ENCODE measurements at regions not wholly inside any gene's neighbourhood (a gene's known extent, or its start where the extent isn't known, plus 50 kb on each side); places are given as distances from the start of the nearest gene placed in this dataset.

DNA sequence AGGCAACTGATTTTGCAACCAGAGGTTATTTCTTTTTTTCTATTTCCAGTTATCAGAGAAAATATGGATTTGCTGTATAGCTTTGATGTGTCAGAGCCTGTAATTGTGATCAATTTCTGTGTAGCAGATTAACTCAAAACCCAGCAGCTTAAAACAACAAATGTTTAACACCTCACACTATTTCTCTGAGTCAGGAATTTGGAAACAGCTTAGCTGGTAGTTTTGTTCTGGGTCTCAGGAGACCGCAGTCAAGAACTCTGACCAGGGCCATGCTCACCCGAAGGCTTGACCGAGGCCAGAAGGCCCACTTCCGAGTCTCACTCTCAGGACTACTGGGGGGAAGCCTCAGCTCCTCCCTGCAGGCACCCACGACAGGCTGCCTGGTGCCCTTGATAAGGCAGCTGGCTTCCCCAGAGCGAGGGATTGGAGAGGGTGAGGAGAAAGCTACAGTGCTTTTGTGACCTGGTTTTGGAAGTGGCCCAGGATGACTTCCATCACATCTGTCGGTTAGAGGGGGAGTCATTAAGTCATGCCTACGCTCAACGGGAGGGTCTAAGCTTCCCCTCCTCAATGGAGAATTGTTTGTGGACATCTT, 105.7 kb upstream of the SHH start:
- Histone ChIP-seq H3K27me3 (ENCODE audit: control insufficient read depth, insufficient read depth, low read length) (no peaks in the 10 kb centered on the region), H3K9me3 (ENCODE audit: control insufficient read depth, insufficient read depth, low read depth, low read length) (no peaks in the 10 kb centered on the region), H3K27ac (ENCODE audit: insufficient read depth, low read length) (no peak overlapping the region), H3K4me2 (ENCODE audit: extremely low read depth, insufficient read depth, low read length) (no peak overlapping the region), H2AFZ (ENCODE audit: low read length) (no peak overlapping the region), H3K9ac (ENCODE audit: insufficient read depth, low read length) (no peak overlapping the region), H4K20me1 (ENCODE audit: control insufficient read depth, extremely low read depth, insufficient read depth, low read length) (no peaks in the 10 kb centered on the region), H3K4me3 (replicated peaks in 1 of 4; ENCODE audit: control extremely low read depth in 1 of 4, insufficient read depth in 1 of 4, low read depth in 3 of 4, low read length in 4 of 4) (no peak overlapping the region), H3K4me1 (ENCODE audit: control insufficient read depth, extremely low read depth, insufficient read depth, low read length) (peaks cover 6% of the 10 kb centered on the region), H3K36me3 (ENCODE audit: control insufficient read depth, insufficient read depth, low read length) (no peaks in the 10 kb centered on the region), H3K79me2 (ENCODE audit: control insufficient read depth, insufficient read depth, low read length) (no peaks in the 10 kb centered on the region)
- peak; percentile 31 to 34 for DNase-seq (ENCODE audit: low read depth in 2 of 2)
- TF ChIP-seq CTCF (conservative IDR thresholded peaks at IDR 0.05 in 1 of 2, IDR thresholded peaks at IDR 0.05 in 1 of 2; ENCODE audit: low read depth in 1 of 2, low read length in 2 of 2) (no peak), EZH2 (IDR thresholded peaks at IDR 0.05; ENCODE audit: low read length, missing control alignments) (no peak)

- Histone ChIP-seq H3K9me3 (ENCODE audit: control insufficient read depth, insufficient read depth, low read depth, low read length) (no peaks in the 10 kb centered on the region), H3K27ac (ENCODE audit: insufficient read depth, low read length) (no peak overlapping the region)
These were observed 104.8 kb upstream of the SHH start for GRCh38 chr7:155916926-155917655.

GRCh38 chr7:155914341-155914740, 102.1 kb upstream of the SHH start:
- no peak for TF ChIP-seq CTCF (conservative IDR thresholded peaks at IDR 0.05 in 1 of 2, IDR thresholded peaks at IDR 0.05 in 1 of 2; ENCODE audit: low read depth in 1 of 2, low read length in 2 of 2)
- TF ChIP-seq EZH2 (IDR thresholded peaks at IDR 0.05; ENCODE audit: low read length, missing control alignments) = no peak
- peaks cover 6% of the 10 kb centered on the region for H3K4me1 ChIP-seq (ENCODE audit: control insufficient read depth, extremely low read depth, insufficient read depth, low read length)
- no peaks in the 10 kb centered on the region for H4K20me1 ChIP-seq (ENCODE audit: control insufficient read depth, extremely low read depth, insufficient read depth, low read length)
- no peak overlapping the region for H2AFZ ChIP-seq (ENCODE audit: low read length)
- no peaks in the 10 kb centered on the region for H3K9me3 ChIP-seq (ENCODE audit: control insufficient read depth, insufficient read depth, low read depth, low read length)
- DNase-seq (ENCODE audit: low read depth in 2 of 2) = no peak
- no peaks in the 10 kb centered on the region for H3K36me3 ChIP-seq (ENCODE audit: control insufficient read depth, insufficient read depth, low read length)
- no peak overlapping the region for H3K27ac ChIP-seq (ENCODE audit: insufficient read depth, low read length)
- H3K79me2 ChIP-seq (ENCODE audit: control insufficient read depth, insufficient read depth, low read length) = no peaks in the 10 kb centered on the region
- H3K9ac ChIP-seq (ENCODE audit: insufficient read depth, low read length) = no peak overlapping the region
- H3K27me3 ChIP-seq (ENCODE audit: control insufficient read depth, insufficient read depth, low read length) = no peaks in the 10 kb centered on the region
- H3K4me3 ChIP-seq (replicated peaks in 1 of 4; ENCODE audit: control extremely low read depth in 1 of 4, insufficient read depth in 1 of 4, low read depth in 3 of 4, low read length in 4 of 4) = no peak overlapping the region
- no peak overlapping the region for H3K4me2 ChIP-seq (ENCODE audit: extremely low read depth, insufficient read depth, low read length)

More at GRCh38 chr7:155916926-155917655, 104.8 kb upstream of the SHH start:
- no peaks in the 10 kb centered on the region for H3K36me3 ChIP-seq (ENCODE audit: control insufficient read depth, insufficient read depth, low read length)
- TF ChIP-seq CTCF (conservative IDR thresholded peaks at IDR 0.05 in 1 of 2, IDR thresholded peaks at IDR 0.05 in 1 of 2; ENCODE audit: low read depth in 1 of 2, low read length in 2 of 2) (no peak), EZH2 (IDR thresholded peaks at IDR 0.05; ENCODE audit: low read length, missing control alignments) (no peak)
- H2AFZ ChIP-seq (ENCODE audit: low read length) = no peak overlapping the region
- peak; percentile 21 to 69 for DNase-seq (ENCODE audit: low read depth in 2 of 2)
- H3K4me3 ChIP-seq (replicated peaks in 1 of 4; ENCODE audit: control extremely low read depth in 1 of 4, insufficient read depth in 1 of 4, low read depth in 3 of 4, low read length in 4 of 4) = no peak overlapping the region
- no peak overlapping the region for H3K4me2 ChIP-seq (ENCODE audit: extremely low read depth, insufficient read depth, low read length)
- H3K27me3 ChIP-seq (ENCODE audit: control insufficient read depth, insufficient read depth, low read length) = no peaks in the 10 kb centered on the region
- no peak overlapping the region for H3K9ac ChIP-seq (ENCODE audit: insufficient read depth, low read length)
- H3K79me2 ChIP-seq (ENCODE audit: control insufficient read depth, insufficient read depth, low read length) = no peaks in the 10 kb centered on the region
- H4K20me1 ChIP-seq (ENCODE audit: control insufficient read depth, extremely low read depth, insufficient read depth, low read length) = no peaks in the 10 kb centered on the region
- peaks cover 6% of the 10 kb centered on the region for H3K4me1 ChIP-seq (ENCODE audit: control insufficient read depth, extremely low read depth, insufficient read depth, low read length)
